Caki2 (cell line): ENCODE measurements at regions not wholly inside any gene's neighbourhood (a gene's known extent, or its start where the extent isn't known, plus 50 kb on each side); places are given as distances from the start of the nearest gene placed in this dataset.

Experiments
- DNase-seq: peaks from one replicate; pipeline ENCODE4 v3.0.0-alpha.2; 2015; ENCODE audit warnings: low read depth
- in situ Hi-C: cut with HindIII; loops from 2 replicates; pipeline ENCODE4 v1.10.0; 2016; ENCODE audit warnings: low sequenced_read_pairs, low pct_unique_long_range_greater_than_20kb, mixed read lengths

- in situ Hi-C loops: no loop called here
- no peak for DNase-seq
Measured at GRCh38 chr9:116090030-116090770, 63.4 kb upstream of the PAPPA start.

GRCh38 chr9:116094846-116095245 lies 58.7 kb upstream of the PAPPA start:
- in situ Hi-C loops: no loop called here
- no peak for DNase-seq

- in situ Hi-C loops: no loop called here
- DNase-seq: no peak
Measured at GRCh38 chr9:116095403-116095802, 58.2 kb upstream of the PAPPA start.

GRCh38 chr9:116096046-116096445 lies 57.5 kb upstream of the PAPPA start:
- no peak for DNase-seq
- in situ Hi-C loops: no loop called here

GRCh38 chr9:116096853-116097252 lies 56.7 kb upstream of the PAPPA start:
- no peak for DNase-seq
- in situ Hi-C loops: no loop called here

GRCh38 chr9:116098476-116098875 lies 55.1 kb upstream of the PAPPA start:
- in situ Hi-C loops: no loop called here
- no peak for DNase-seq

DNA sequence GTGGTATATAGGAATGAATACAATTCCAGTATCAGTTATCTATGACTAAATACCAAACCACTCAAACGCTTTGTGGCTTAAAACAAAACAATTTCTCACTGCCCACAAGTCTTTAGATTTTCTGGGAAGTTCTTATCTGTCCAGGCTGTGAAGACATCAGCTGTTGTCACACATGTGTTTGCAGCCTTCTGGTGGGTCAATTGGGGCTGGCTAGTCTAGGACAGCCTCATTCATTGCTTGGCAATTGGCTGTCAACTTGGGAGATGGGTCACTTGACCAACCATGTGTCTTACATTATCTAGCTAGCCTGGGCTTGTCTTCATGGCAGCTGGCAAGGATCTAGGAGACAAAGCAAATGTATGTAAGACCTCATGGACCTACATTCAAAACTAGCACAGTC lies 53.8 kb upstream of the PAPPA start:
- in situ Hi-C loops: no loop called here

DNA sequence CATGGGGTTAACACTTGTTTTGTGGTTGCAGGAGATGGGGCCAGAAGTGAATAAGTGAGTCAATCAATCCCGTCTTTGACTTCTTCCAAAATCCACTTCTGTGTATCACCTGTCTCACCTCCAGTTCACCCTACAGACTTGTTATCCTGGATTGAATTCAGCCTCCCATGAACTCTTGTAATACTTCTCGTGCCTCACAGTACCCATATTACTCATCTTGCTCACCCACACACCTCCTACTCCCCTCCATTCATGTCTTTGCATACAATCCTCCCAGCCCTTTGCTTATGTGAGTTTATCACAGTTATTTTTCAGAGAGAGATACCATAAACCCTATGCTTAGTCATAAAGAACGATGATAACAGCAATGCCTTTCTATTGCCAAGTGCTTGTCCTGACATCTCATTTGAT lies 52.9 kb upstream of the PAPPA start:
- in situ Hi-C loops: no loop called here
- no peak for DNase-seq

More for the DNA sequence above, 53.8 kb upstream of the PAPPA start:
- no peak for DNase-seq

DNA sequence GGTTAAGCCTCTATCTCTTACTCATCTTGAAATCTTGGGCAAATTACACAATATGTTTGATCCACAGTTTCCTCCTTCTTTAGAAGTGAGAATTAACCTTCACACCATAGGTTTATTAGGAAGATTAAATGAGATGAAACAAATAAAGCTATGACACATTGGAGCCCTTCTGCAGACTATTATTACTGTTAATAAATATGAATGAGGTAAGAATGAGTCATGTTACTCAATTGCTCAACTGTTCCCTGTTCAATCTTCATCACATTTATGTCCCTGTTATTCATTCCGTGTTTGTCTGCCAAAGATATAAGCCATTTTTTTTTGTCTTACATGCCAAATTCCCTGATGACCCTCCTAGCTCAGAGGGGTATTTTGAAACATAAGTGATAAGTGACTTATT lies 52.1 kb upstream of the PAPPA start:
- in situ Hi-C loops: no loop called here
- DNase-seq: no peak

DNA sequence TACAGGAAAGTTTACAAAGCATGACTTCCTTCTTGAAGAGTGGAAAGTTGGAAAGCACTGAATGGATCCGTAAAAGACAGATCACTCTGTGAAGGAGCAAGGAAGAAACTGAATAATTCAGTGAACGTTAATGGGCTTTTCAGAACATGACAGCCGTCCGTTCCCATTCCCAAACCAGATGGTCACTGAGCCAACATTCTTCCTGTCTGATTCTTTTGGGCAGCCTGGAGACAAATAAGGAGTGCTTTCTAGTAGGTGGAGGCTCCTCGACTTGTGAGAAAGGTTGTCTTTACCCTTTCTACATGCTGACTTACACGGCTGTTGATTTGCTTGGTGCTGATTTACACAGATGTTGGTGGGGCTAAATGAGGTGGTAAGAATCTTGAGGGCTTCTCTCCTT lies 51.0 kb upstream of the PAPPA start:
- in situ Hi-C loops: no loop called here
- no peak for DNase-seq
